ENCODE measurements at regions not wholly inside any gene's neighbourhood (a gene's known extent, or its start where the extent isn't known, plus 50 kb on each side); places are given as distances from the start of the nearest gene placed in this dataset.

GRCh38 chr17:31757097-31757496 lies 101.9 kb downstream of the COPRS start:
- no peak overlapping the region for H3K27ac ChIP-seq
- DNase-seq (ENCODE audit: low spot score): no peak
- TF ChIP-seq, protein P1, sequence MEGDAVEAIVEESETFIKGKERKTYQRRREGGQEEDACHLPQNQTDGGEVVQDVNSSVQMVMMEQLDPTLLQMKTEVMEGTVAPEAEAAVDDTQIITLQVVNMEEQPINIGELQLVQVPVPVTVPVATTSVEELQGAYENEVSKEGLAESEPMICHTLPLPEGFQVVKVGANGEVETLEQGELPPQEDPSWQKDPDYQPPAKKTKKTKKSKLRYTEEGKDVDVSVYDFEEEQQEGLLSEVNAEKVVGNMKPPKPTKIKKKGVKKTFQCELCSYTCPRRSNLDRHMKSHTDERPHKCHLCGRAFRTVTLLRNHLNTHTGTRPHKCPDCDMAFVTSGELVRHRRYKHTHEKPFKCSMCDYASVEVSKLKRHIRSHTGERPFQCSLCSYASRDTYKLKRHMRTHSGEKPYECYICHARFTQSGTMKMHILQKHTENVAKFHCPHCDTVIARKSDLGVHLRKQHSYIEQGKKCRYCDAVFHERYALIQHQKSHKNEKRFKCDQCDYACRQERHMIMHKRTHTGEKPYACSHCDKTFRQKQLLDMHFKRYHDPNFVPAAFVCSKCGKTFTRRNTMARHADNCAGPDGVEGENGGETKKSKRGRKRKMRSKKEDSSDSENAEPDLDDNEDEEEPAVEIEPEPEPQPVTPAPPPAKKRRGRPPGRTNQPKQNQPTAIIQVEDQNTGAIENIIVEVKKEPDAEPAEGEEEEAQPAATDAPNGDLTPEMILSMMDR (IDR thresholded peaks at IDR 0.05): no peak
- H3K4me3 ChIP-seq: no peak overlapping the region

DNA sequence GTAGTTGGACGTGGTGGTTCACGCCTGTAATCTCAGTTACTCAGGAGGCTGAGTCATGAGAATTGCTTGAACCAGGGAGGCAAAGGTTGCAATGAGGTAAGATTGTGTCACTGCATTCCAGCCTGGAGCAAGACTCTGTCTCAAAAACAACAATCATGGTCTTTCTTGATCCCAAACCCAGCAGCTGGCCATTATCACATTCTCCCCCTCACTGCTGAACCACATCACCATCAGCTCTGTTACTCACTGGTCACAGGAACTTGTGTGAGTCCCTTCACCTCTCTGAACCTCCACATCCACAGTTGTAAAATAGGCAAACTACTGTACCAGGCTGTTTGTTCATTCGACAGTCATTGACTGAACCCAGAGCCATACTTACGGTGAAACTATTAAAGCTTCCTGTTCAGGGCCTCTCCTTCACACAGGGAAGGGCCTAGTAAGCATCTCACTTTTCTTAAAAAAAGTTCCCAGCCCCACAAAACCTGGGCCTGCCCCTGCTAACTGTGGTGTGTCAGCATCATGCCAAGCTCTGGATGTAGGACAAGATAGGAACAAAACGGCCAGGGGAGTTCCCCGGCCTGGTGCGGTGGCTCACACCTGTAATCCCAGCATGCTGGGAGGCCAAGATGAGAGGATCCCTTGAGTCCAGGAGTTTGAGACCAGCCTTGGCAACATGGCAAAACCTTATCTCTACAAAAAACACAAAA lies 104.7 kb downstream of the COPRS start:
- no peak overlapping the region for H3K4me3 ChIP-seq
- H3K27ac ChIP-seq: no peak overlapping the region
- TF ChIP-seq, protein P1 (IDR thresholded peaks at IDR 0.05): no peak
- no peak for DNase-seq (ENCODE audit: low spot score)

DNA sequence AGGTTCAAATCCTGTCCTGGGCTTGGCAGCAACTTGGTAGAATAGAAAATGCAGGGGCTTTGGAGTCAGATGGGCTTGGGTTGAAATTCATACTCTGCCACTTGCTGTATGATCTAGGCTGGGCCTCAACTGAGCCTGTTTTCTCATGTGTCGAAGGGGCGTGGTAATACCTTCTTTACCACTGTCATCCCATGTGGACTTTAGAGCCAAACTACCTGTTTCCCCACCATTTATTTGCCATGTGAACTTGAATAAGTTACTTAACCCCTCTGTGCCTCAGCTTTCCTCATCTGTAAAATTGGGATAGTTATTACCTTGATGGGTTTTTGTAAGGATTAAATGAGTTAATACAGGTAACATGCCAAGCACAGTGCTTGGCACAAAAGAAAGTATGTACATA lies 106.0 kb downstream of the COPRS start:
- no peak for DNase-seq (ENCODE audit: low spot score)
- Histone ChIP-seq H3K4me3 (no peak overlapping the region), H3K27ac (no peak overlapping the region)
- TF ChIP-seq, protein P1 (IDR thresholded peaks at IDR 0.05): no peak

DNA sequence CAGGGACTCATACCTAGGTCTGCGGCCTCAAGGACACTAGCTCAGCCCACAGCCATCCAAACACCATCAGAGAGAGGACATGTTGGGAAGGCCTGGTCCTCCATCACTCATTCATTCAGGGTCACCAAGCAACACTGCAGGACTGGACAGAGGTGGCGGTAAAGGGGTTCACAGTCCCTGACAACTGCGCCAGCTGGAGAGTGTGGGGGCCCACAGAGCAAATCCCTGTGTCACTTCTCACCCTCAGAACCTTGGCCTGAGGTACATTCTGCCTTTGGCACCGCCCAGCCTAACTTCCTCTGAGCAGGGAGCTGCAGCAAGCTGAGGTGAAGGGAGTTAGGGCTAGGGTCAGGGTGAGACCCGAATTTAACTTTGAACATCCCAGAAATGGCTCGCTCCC lies 106.5 kb downstream of the COPRS start:
- no peak overlapping the region for H3K4me3 ChIP-seq
- no peak for DNase-seq (ENCODE audit: low spot score)
- TF ChIP-seq, protein P1 (IDR thresholded peaks at IDR 0.05): no peak
- H3K27ac ChIP-seq: no peak overlapping the region

DNA sequence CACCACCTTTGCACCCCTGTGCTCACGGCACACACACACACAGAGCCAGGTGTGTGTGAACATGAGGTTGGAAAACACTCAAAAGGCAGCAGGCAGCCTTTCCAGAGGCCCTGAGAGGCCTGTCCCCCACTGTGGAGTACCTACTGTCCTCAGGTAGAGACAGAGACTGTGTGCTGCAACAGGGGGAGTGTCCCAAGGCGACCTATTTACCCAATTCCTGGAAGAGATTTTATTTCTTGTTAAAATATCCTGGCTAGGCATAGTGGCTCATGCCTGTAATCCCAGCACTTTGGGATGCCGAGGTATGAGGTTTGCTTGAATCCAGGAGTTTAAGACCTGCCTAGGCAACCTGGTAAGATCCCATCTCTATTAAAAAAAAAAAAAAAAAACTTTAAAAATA lies 108.5 kb downstream of the COPRS start:
- DNase-seq (ENCODE audit: low spot score): no peak
- no peak overlapping the region for H3K4me3 ChIP-seq
- H3K27ac ChIP-seq: no peak overlapping the region
- TF ChIP-seq, protein P1 (IDR thresholded peaks at IDR 0.05): no peak

GRCh38 chr17:31748881-31749280 lies 110.2 kb downstream of the COPRS start:
- Histone ChIP-seq H3K4me3 (no peak overlapping the region), H3K27ac (no peak overlapping the region)
- TF ChIP-seq, protein P1 (IDR thresholded peaks at IDR 0.05): no peak
- DNase-seq (ENCODE audit: low spot score): no peak

GRCh38 chr17:31746884-31747495 lies 112.1 kb downstream of the COPRS start:
- no peak for DNase-seq (ENCODE audit: low spot score)
- Histone ChIP-seq H3K27ac (no peak overlapping the region), H3K4me3 (no peak overlapping the region)
- TF ChIP-seq, protein P1 (IDR thresholded peaks at IDR 0.05): no peak
